ENCODE measurements at regions not wholly inside any gene's neighbourhood (a gene's known extent, or its start where the extent isn't known, plus 50 kb on each side); places are given as distances from the start of the nearest gene placed in this dataset.

- Histone ChIP-seq H3K36me3 (ENCODE audit: control insufficient read depth in 2 of 2, extremely low read depth in 1 of 2, insufficient read depth in 1 of 2, low read length in 1 of 2) (no peaks in the 10 kb centered on the region), H3K27me3 (replicated peaks in 1 of 2; ENCODE audit: control insufficient read depth in 2 of 2, extremely low read depth in 1 of 2, insufficient read depth in 2 of 2, low read length in 1 of 2) (peaks cover 0 to 46% of the 10 kb centered on the region in 2 experiments), H3K4me1 (ENCODE audit: control insufficient read depth in 1 of 2, extremely low read depth in 1 of 2, insufficient read depth in 2 of 2, low read length in 2 of 2) (no peaks in the 10 kb centered on the region), H3K27ac (ENCODE audit: low read length) (no peak overlapping the region), H3K4me3 (ENCODE audit: control insufficient read depth in 1 of 2, extremely low read depth in 1 of 2, low read length in 1 of 2) (no peak overlapping the region), H3K9me3 (no peaks in the 10 kb centered on the region)
- ChIA-PET CTCF (no interaction called here), POLR2A (no interaction called here)
- Mint-ChIP-seq H3K4me3 (no peak overlapping the region), H3K9me3 (no peaks in the 10 kb centered on the region), H3K36me3 (no peaks in the 10 kb centered on the region), H3K27me3 (peaks cover 44 to 57% of the 10 kb centered on the region in 2 donors), H3K4me1 (no peaks in the 10 kb centered on the region), H3K27ac (no peak overlapping the region)
- WGBS (ENCODE audit: insufficient coverage), result 70% methylated on average over 3 of the region's 4 CpGs
- DNase-seq (no peak), ATAC-seq (replicated peaks in 1 of 4) (no peak)
Measured at GRCh38 chr1:18549906-18550305, 69.2 kb downstream of the KLHDC7A start.

DNA sequence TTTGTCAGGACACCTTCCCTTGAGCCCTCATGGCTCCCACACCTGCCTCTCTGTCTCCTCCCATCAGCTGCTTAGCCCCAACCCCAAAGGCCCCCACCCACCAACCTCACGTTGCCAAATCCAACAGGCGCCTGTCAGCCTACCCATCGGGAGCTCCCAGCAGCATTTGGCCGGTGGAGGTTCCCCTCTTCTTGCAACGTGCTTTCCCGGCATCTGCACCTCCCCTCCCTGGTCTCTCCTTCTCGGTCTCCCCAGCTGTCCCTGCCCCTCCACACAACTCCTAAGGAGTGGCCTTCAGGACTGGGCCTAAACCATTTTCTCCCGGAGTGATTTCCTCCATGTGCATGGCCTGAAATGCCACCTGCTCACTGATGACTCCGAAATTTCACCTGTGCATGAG lies 71.9 kb downstream of the KLHDC7A start:
- ATAC-seq (replicated peaks in 1 of 4) (no peak), DNase-seq (no peak)
- CTCF ChIA-PET, result no interaction called here
- H3K36me3 Mint-ChIP-seq, result no peaks in the 10 kb centered on the region
- H3K4me1 ChIP-seq (ENCODE audit: control insufficient read depth in 1 of 2, extremely low read depth in 1 of 2, insufficient read depth in 2 of 2, low read length in 2 of 2), result peaks cover 0 to 3% of the 10 kb centered on the region in 2 experiments
- peaks cover 0 to 58% of the 10 kb centered on the region in 2 experiments for H3K27me3 ChIP-seq (replicated peaks in 1 of 2; ENCODE audit: control insufficient read depth in 2 of 2, extremely low read depth in 1 of 2, insufficient read depth in 2 of 2, low read length in 1 of 2)
- H3K9me3 ChIP-seq, result no peaks in the 10 kb centered on the region
- H3K27ac Mint-ChIP-seq, result no peak overlapping the region
- no peak overlapping the region for H3K4me3 ChIP-seq (ENCODE audit: control insufficient read depth in 1 of 2, extremely low read depth in 1 of 2, low read length in 1 of 2)
- H3K27me3 Mint-ChIP-seq, result peaks cover 41 to 56% of the 10 kb centered on the region in 2 donors
- POLR2A ChIA-PET, result no interaction called here
- H3K36me3 ChIP-seq (ENCODE audit: control insufficient read depth in 2 of 2, extremely low read depth in 1 of 2, insufficient read depth in 1 of 2, low read length in 1 of 2), result no peaks in the 10 kb centered on the region
- peaks cover 5 to 10% (median 9%) of the 10 kb centered on the region in 3 donors for H3K4me1 Mint-ChIP-seq
- H3K4me3 Mint-ChIP-seq, result no peak overlapping the region
- no peaks in the 10 kb centered on the region for H3K9me3 Mint-ChIP-seq
- WGBS (ENCODE audit: insufficient coverage), result 58% methylated on average over 9 of the region's 9 CpGs
- no peak overlapping the region for H3K27ac ChIP-seq (ENCODE audit: low read length)

- ATAC-seq (replicated peaks in 1 of 4) (no peak), DNase-seq (no peak)
- Mint-ChIP-seq H3K27me3 (peaks cover 46 to 62% of the 10 kb centered on the region in 2 donors), H3K36me3 (no peaks in the 10 kb centered on the region), H3K4me1 (peaks cover 12 to 18% (median 16%) of the 10 kb centered on the region in 3 donors), H3K4me3 (no peak overlapping the region), H3K9me3 (no peaks in the 10 kb centered on the region), H3K27ac (no peak overlapping the region)
- ChIA-PET CTCF (no interaction called here), POLR2A (no interaction called here)
- no peak overlapping the region for H3K4me3 ChIP-seq (ENCODE audit: control insufficient read depth in 1 of 2, extremely low read depth in 1 of 2, low read length in 1 of 2)
- H3K9me3 ChIP-seq, result no peaks in the 10 kb centered on the region
- H3K4me1 ChIP-seq (ENCODE audit: control insufficient read depth in 1 of 2, extremely low read depth in 1 of 2, insufficient read depth in 2 of 2, low read length in 2 of 2), result peaks cover 0 to 11% of the 10 kb centered on the region in 2 experiments
- H3K36me3 ChIP-seq (ENCODE audit: control insufficient read depth in 2 of 2, extremely low read depth in 1 of 2, insufficient read depth in 1 of 2, low read length in 1 of 2), result no peaks in the 10 kb centered on the region
- no peak overlapping the region for H3K27ac ChIP-seq (ENCODE audit: low read length)
- H3K27me3 ChIP-seq (replicated peaks in 1 of 2; ENCODE audit: control insufficient read depth in 2 of 2, extremely low read depth in 1 of 2, insufficient read depth in 2 of 2, low read length in 1 of 2), result peaks cover 0 to 59% of the 10 kb centered on the region in 2 experiments
- WGBS (ENCODE audit: insufficient coverage), result 84% methylated on average over 10 of the region's 11 CpGs
Measured at GRCh38 chr1:18553388-18553787, 72.7 kb downstream of the KLHDC7A start.

GRCh38 chr1:18554099-18554498 lies 73.4 kb downstream of the KLHDC7A start:
- Mint-ChIP-seq H3K36me3 (no peaks in the 10 kb centered on the region), H3K4me3 (no peak overlapping the region), H3K4me1 (peaks cover 12 to 18% (median 16%) of the 10 kb centered on the region in 3 donors), H3K27me3 (peaks cover 51 to 67% of the 10 kb centered on the region in 2 donors), H3K27ac (no peak overlapping the region), H3K9me3 (no peaks in the 10 kb centered on the region)
- Histone ChIP-seq H3K36me3 (ENCODE audit: control insufficient read depth in 2 of 2, extremely low read depth in 1 of 2, insufficient read depth in 1 of 2, low read length in 1 of 2) (no peaks in the 10 kb centered on the region), H3K4me1 (ENCODE audit: control insufficient read depth in 1 of 2, extremely low read depth in 1 of 2, insufficient read depth in 2 of 2, low read length in 2 of 2) (peaks cover 0 to 11% of the 10 kb centered on the region in 2 experiments), H3K27me3 (replicated peaks in 1 of 2; ENCODE audit: control insufficient read depth in 2 of 2, extremely low read depth in 1 of 2, insufficient read depth in 2 of 2, low read length in 1 of 2) (peaks cover 0 to 56% of the 10 kb centered on the region in 2 experiments), H3K9me3 (no peaks in the 10 kb centered on the region), H3K27ac (ENCODE audit: low read length) (no peak overlapping the region), H3K4me3 (ENCODE audit: control insufficient read depth in 1 of 2, extremely low read depth in 1 of 2, low read length in 1 of 2) (no peak overlapping the region)
- 92% methylated on average over 3 of the region's 5 CpGs for WGBS (ENCODE audit: insufficient coverage)
- ATAC-seq (replicated peaks in 1 of 4) (no peak), DNase-seq (no peak)
- ChIA-PET POLR2A (no interaction called here), CTCF (no interaction called here)

DNA sequence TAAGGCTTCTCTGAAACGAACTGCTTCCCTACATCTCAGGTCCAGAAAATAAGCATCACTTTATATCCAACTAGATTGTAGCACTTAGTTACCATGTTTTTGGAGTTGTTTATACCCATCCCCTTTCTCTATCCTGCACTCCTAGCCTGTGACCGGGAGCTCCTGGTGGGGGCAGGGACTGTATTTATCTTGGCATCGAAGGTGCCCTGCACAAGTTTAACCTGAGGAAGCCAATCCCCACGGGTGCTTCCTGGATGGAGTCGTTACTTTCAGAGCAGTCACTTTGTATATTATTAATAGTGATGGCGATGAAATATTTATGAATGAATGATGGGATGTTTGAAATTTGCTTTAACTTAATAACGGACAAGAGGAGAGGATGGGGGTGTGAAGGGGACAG lies 73.9 kb downstream of the KLHDC7A start:
- Histone ChIP-seq H3K9me3 (no peaks in the 10 kb centered on the region), H3K36me3 (ENCODE audit: control insufficient read depth in 2 of 2, extremely low read depth in 1 of 2, insufficient read depth in 1 of 2, low read length in 1 of 2) (no peaks in the 10 kb centered on the region), H3K4me3 (ENCODE audit: control insufficient read depth in 1 of 2, extremely low read depth in 1 of 2, low read length in 1 of 2) (no peak overlapping the region), H3K27me3 (replicated peaks in 1 of 2; ENCODE audit: control insufficient read depth in 2 of 2, extremely low read depth in 1 of 2, insufficient read depth in 2 of 2, low read length in 1 of 2) (peaks cover 0 to 56% of the 10 kb centered on the region in 2 experiments), H3K4me1 (ENCODE audit: control insufficient read depth in 1 of 2, extremely low read depth in 1 of 2, insufficient read depth in 2 of 2, low read length in 2 of 2) (peaks cover 0 to 11% of the 10 kb centered on the region in 2 experiments), H3K27ac (ENCODE audit: low read length) (no peak overlapping the region)
- Mint-ChIP-seq H3K4me1 (peaks cover 12 to 18% (median 16%) of the 10 kb centered on the region in 3 donors), H3K4me3 (no peak overlapping the region), H3K27me3 (peaks cover 56 to 67% of the 10 kb centered on the region in 2 donors), H3K36me3 (no peaks in the 10 kb centered on the region), H3K9me3 (no peaks in the 10 kb centered on the region), H3K27ac (no peak overlapping the region)
- POLR2A ChIA-PET, result no interaction called here
- DNase-seq, result no peak
- ATAC-seq (replicated peaks in 1 of 4), result no peak
- WGBS (ENCODE audit: insufficient coverage), result 64% methylated on average over 4 of the region's 7 CpGs
- CTCF ChIA-PET, result no interaction called here

DNA sequence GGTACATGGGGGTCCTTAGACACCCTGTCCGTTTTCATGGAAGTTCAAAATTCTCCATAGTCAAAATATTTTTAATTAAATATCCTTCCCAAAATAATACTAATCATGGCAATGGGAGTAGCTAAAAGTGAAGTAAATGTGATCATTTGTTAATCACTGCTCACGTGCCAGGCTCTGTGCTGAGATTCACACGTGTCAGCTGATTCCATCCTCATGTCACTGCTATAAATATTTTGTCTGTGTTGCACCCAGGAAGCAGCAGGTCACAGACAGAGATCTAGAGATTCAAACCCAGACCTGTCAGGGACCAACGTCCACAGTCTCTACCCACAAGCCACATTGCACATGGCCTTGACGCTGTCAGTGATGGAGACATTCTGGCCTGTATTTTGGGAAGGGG lies 74.3 kb downstream of the KLHDC7A start:
- Mint-ChIP-seq H3K27ac (no peak overlapping the region), H3K36me3 (no peaks in the 10 kb centered on the region), H3K4me1 (peaks cover 12 to 18% (median 16%) of the 10 kb centered on the region in 3 donors), H3K4me3 (no peak overlapping the region), H3K27me3 (peaks cover 60 to 70% of the 10 kb centered on the region in 2 donors), H3K9me3 (no peaks in the 10 kb centered on the region)
- Histone ChIP-seq H3K27ac (ENCODE audit: low read length) (no peak overlapping the region), H3K4me1 (ENCODE audit: control insufficient read depth in 1 of 2, extremely low read depth in 1 of 2, insufficient read depth in 2 of 2, low read length in 2 of 2) (peaks cover 0 to 11% of the 10 kb centered on the region in 2 experiments), H3K36me3 (ENCODE audit: control insufficient read depth in 2 of 2, extremely low read depth in 1 of 2, insufficient read depth in 1 of 2, low read length in 1 of 2) (no peaks in the 10 kb centered on the region), H3K27me3 (replicated peaks in 1 of 2; ENCODE audit: control insufficient read depth in 2 of 2, extremely low read depth in 1 of 2, insufficient read depth in 2 of 2, low read length in 1 of 2) (peaks cover 0 to 59% of the 10 kb centered on the region in 2 experiments), H3K9me3 (no peaks in the 10 kb centered on the region), H3K4me3 (ENCODE audit: control insufficient read depth in 1 of 2, extremely low read depth in 1 of 2, low read length in 1 of 2) (no peak overlapping the region)
- DNase-seq, result no peak
- 54% methylated on average over 2 of the region's 5 CpGs for WGBS (ENCODE audit: insufficient coverage)
- no peak for ATAC-seq (replicated peaks in 1 of 4)
- POLR2A ChIA-PET, result no interaction called here
- CTCF ChIA-PET, result no interaction called here

DNA sequence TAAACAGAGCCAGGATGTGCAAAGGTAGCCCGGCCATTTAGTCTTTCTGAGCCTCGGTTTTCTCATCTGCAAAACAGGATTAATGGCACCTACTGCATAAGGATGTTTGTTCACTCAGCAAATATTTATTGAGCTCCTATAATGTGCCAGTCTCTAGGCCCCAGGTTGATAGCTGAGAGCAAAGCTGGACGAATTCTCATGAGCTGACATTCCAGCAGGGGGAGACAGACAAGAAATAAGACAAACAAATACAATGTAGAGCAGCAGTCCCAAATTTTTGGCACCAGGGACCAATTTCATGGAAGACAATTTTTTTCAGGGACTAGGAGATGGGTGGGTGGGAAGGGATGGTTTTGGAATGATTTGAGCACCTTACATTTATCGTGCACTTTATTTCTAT lies 74.3 kb upstream of the PAX7 start:
- H3K4me3 ChIP-seq (ENCODE audit: control insufficient read depth in 1 of 2, extremely low read depth in 1 of 2, low read length in 1 of 2), result no peak overlapping the region
- peaks cover 12 to 18% (median 16%) of the 10 kb centered on the region in 3 donors for H3K4me1 Mint-ChIP-seq
- no peaks in the 10 kb centered on the region for H3K36me3 ChIP-seq (ENCODE audit: control insufficient read depth in 2 of 2, extremely low read depth in 1 of 2, insufficient read depth in 1 of 2, low read length in 1 of 2)
- no peak overlapping the region for H3K27ac Mint-ChIP-seq
- POLR2A ChIA-PET, result no interaction called here
- H3K9me3 Mint-ChIP-seq, result no peaks in the 10 kb centered on the region
- no peaks in the 10 kb centered on the region for H3K9me3 ChIP-seq
- peaks cover 0 to 60% of the 10 kb centered on the region in 2 experiments for H3K27me3 ChIP-seq (replicated peaks in 1 of 2; ENCODE audit: control insufficient read depth in 2 of 2, extremely low read depth in 1 of 2, insufficient read depth in 2 of 2, low read length in 1 of 2)
- CTCF ChIA-PET, result interaction anchor here in 1 of 2 donors (0.6 kb wide), 1 partner anchor 179 kb away, joined by 3 read pairs; no protein-coding TSS in a partner anchor
- no peak overlapping the region for H3K27ac ChIP-seq (ENCODE audit: low read length)
- peaks cover 0 to 11% of the 10 kb centered on the region in 2 experiments for H3K4me1 ChIP-seq (ENCODE audit: control insufficient read depth in 1 of 2, extremely low read depth in 1 of 2, insufficient read depth in 2 of 2, low read length in 2 of 2)
- 62% methylated on average over 2 of the region's 4 CpGs for WGBS (ENCODE audit: insufficient coverage)
- H3K36me3 Mint-ChIP-seq, result no peaks in the 10 kb centered on the region
- DNase-seq (no peak), ATAC-seq (replicated peaks in 1 of 4) (no peak)
- H3K27me3 Mint-ChIP-seq, result peaks cover 67 to 70% of the 10 kb centered on the region in 2 donors
- H3K4me3 Mint-ChIP-seq, result no peak overlapping the region
